Neutrophil (primary cell): ENCODE measurements at regions not wholly inside any gene's neighbourhood (a gene's known extent, or its start where the extent isn't known, plus 50 kb on each side); places are given as distances from the start of the nearest gene placed in this dataset.

Experiments
- H3K27ac ChIP-seq: fragments of 200-600 bp; sonication (generic); 2 replicates; pipeline ENCODE4 v1.5.1; 2016; ENCODE audit warnings: mild to moderate bottlenecking, moderate library complexity
- H3K27me3 ChIP-seq: fragments of 200-600 bp; sonication (generic); 2 replicates; pipeline ENCODE4 v1.6.0; 2016; ENCODE audit warnings: mild to moderate bottlenecking
- H3K36me3 ChIP-seq: fragments of 200-600 bp; sonication (generic); 2 replicates; pipeline ENCODE4 v1.5.1; 2017
- H3K4me1 ChIP-seq, 2 experiments: fragments of 200-600 bp in 1 of 2; sonication (generic) in 1 of 2; 1 replicate in 1 of 2; 2 replicates in 1 of 2; pipeline versions ENCODE4 v1.5.1 to v1.6.1; 2013 to 2016; ENCODE audit warnings: low read depth in 1 of 2, low read length in 1 of 2, mild to moderate bottlenecking in 1 of 2, moderate library complexity in 1 of 2; ENCODE audit not compliant: control insufficient read depth in 1 of 2, insufficient read depth in 1 of 2
- H3K4me3 ChIP-seq, 2 experiments: fragments of 200-600 bp in 1 of 2; sonication (generic) in 1 of 2; 1 replicate in 1 of 2; 2 replicates in 1 of 2; pipeline ENCODE4 v1.5.1; 2013 to 2016; ENCODE audit warnings: low read depth in 1 of 2, low read length in 1 of 2, mild to moderate bottlenecking in 1 of 2, moderate library complexity in 1 of 2
- H3K9me3 ChIP-seq: fragments of 200-600 bp; sonication (generic); 2 replicates; pipeline ENCODE4 v1.5.1; 2016
- TF ChIP-seq, protein P1 (sequence below): fragments of 200-600 bp; sonication (generic); IDR thresholded peaks from 2 replicates; pipeline ENCODE4 v1.5.1; 2016; ENCODE audit warnings: antibody characterized with exemption

DNA sequence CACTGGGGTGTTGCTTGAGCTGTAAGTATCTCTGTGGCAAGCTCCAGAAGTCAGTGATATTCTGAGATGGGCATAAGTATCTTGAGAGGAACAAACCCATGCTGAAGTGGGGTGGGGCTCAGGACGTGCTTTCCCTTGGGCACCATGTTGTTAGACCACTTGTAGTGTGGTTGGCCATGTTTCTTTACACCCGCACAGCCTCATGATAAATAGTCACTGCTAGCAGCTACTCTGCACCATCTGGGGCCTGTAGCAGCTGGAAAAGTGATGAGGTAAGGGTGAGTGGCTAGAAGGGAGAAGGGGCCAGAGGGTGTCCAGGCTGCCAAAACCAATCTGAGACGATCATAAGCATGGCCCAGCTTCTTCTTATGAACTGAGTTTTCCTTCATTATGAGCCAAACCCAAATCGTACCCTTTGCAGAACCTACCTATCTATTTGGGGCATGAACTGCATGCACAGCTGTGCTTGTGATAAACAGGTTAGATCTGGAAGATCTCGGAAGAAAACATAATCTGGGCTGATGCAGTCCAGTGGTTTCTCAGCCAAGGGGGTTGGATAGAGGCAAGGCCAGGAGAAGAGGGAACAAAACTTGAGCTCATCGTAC lies 91.9 kb upstream of the IRF2BP2 start:
- Histone ChIP-seq H3K36me3 (no peaks in the 10 kb centered on the region), H3K27me3 (no peaks in the 10 kb centered on the region), H3K4me1 (no peaks in the 10 kb centered on the region), H3K9me3 (no peaks in the 10 kb centered on the region), H3K27ac (no peak overlapping the region), H3K4me3 (no peak overlapping the region)
- TF ChIP-seq, protein P1, sequence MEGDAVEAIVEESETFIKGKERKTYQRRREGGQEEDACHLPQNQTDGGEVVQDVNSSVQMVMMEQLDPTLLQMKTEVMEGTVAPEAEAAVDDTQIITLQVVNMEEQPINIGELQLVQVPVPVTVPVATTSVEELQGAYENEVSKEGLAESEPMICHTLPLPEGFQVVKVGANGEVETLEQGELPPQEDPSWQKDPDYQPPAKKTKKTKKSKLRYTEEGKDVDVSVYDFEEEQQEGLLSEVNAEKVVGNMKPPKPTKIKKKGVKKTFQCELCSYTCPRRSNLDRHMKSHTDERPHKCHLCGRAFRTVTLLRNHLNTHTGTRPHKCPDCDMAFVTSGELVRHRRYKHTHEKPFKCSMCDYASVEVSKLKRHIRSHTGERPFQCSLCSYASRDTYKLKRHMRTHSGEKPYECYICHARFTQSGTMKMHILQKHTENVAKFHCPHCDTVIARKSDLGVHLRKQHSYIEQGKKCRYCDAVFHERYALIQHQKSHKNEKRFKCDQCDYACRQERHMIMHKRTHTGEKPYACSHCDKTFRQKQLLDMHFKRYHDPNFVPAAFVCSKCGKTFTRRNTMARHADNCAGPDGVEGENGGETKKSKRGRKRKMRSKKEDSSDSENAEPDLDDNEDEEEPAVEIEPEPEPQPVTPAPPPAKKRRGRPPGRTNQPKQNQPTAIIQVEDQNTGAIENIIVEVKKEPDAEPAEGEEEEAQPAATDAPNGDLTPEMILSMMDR, result no peak

DNA sequence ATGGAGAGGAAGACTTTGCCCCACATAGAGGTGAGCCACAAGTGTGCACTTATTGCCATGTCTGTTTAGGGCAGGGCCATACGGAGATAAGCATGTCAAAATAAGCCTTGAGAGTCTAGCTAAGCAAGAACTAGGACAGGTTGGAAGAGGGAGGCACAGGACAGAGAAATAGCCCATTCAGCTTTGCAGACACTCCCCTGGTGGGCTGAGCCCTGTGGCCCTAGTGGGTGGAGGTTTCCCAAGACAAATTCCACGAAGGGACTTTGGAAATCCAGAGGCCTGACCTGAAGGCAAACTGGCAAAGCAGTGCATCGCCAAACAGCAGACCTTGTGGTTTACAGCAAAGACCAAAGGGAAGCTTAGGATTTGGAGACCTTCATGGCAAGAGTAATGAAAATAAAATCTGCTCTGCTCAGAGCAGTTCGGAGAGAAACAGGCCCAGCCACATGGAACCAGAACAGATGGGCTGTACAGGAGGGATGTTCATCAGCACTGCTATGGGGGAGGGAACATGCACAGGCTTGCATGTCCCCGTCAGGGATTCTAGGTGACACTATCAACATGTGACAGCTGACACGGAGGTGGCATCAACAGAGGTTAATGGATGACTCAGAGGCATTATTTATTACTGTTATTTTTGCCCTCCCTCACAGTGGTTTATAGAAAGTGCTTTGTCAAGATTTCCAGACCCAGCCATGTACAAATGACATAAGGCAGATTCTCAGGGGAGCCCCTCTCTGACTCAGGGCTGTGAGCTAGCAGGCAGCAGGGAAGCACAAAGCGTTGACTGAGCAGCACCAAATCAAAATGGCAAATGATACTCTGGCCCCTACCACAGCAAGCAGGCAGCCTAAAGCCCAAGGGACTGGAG lies 90.1 kb upstream of the IRF2BP2 start:
- Histone ChIP-seq H3K4me3 (no peak overlapping the region), H3K9me3 (no peaks in the 10 kb centered on the region), H3K36me3 (no peaks in the 10 kb centered on the region), H3K4me1 (no peaks in the 10 kb centered on the region), H3K27me3 (no peaks in the 10 kb centered on the region), H3K27ac (no peak overlapping the region)
- TF ChIP-seq, protein P1, result no peak

DNA sequence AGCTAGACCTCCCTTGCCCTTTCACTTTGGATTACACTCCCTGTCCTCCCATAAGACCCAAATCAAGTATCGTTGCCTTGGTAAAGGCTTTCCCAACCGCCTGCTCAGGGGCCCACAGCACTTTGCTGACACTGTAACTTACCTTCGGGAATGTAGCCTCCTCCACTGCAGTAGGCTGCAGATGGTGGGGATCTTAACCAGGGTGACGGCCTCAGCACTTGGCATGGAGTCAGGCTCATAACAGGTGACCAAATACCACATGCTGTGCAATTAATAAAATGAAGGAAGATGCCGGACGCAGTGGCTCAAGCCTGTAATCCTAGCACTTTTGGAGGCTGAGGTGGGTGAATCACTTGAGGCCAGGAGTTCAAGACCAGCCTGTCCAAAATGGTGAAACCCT lies 88.7 kb upstream of the IRF2BP2 start:
- Histone ChIP-seq H3K4me1 (no peaks in the 10 kb centered on the region), H3K9me3 (no peaks in the 10 kb centered on the region)
- TF ChIP-seq, protein P1, result no peak

DNA sequence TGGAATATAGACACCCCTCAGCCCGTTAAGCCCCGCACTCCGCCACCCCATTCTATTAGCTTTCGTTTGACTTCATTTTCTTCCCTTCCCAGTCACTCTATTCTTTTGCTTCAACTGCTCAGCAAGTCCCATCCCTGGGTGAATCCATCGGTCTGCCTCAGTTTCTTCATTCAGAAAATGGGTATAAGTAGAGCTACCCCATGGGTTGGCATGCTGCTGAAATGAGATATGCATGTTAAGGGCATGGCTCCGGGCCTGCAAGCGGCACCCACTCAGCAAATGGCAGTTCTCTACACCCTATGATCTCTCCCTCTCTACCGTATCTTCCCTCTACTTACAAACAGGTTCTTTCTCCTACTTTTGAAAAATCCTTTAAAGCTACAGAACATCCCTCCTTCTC lies 87.8 kb upstream of the IRF2BP2 start:
- Histone ChIP-seq H3K36me3 (no peaks in the 10 kb centered on the region), H3K27me3 (no peaks in the 10 kb centered on the region), H3K4me1 (no peaks in the 10 kb centered on the region), H3K9me3 (no peaks in the 10 kb centered on the region), H3K27ac (no peak overlapping the region), H3K4me3 (no peak overlapping the region)
- TF ChIP-seq, protein P1, result no peak

More for the DNA sequence above, 88.7 kb upstream of the IRF2BP2 start:
- Histone ChIP-seq H3K4me3 (no peak overlapping the region), H3K27me3 (no peaks in the 10 kb centered on the region), H3K27ac (no peak overlapping the region), H3K36me3 (no peaks in the 10 kb centered on the region)

DNA sequence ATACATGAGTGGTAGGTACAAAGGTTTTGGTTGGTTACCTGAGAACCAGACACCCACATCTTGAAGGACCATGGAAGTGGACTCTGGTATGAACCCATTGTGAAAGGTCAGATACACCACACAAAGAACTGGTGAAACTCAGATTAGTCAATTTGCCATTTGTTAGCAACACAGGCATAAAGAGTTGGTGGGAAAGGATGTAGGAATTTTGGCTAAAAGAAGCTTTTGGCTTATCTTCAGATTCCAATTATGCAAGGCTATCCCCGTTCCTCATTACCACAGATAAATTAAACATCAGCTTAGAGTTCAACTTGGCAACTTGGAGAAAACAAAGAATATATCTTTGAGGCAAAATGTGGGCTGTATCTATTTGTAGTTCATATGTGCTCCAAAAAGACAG lies 87.0 kb upstream of the IRF2BP2 start:
- Histone ChIP-seq H3K4me1 (no peaks in the 10 kb centered on the region), H3K27ac (no peak overlapping the region), H3K27me3 (no peaks in the 10 kb centered on the region), H3K4me3 (no peak overlapping the region), H3K9me3 (no peaks in the 10 kb centered on the region), H3K36me3 (no peaks in the 10 kb centered on the region)
- TF ChIP-seq, protein P1, result no peak
